ENCODE measurements at regions not wholly inside any gene's neighbourhood (a gene's known extent, or its start where the extent isn't known, plus 50 kb on each side); places are given as distances from the start of the nearest gene placed in this dataset.

GRCh38 chr1:106677721-106678120 is 378.8 kb upstream of the PRMT6 start:
- Histone ChIP-seq H3K9ac (ENCODE audit: low read length in 2 of 2) (no peak overlapping the region), H3K4me3 (ENCODE audit: low read length in 2 of 2) (no peak overlapping the region), H3K27ac (ENCODE audit: low read length) (no peak overlapping the region), H3K9me3 (ENCODE audit: control insufficient read depth in 2 of 2, low read length in 2 of 2) (no peaks in the 10 kb centered on the region), H3K27me3 (ENCODE audit: control insufficient read depth in 1 of 2, insufficient read depth in 2 of 2, low read length in 2 of 2) (no peaks in the 10 kb centered on the region), H3K36me3 (ENCODE audit: control insufficient read depth in 2 of 2, insufficient read depth in 2 of 2, low read length in 2 of 2) (no peaks in the 10 kb centered on the region), H3K4me1 (ENCODE audit: control insufficient read depth, insufficient read depth, low read length) (no peaks in the 10 kb centered on the region)

GRCh38 chr1:106678279-106679050 is 378.0 kb upstream of the PRMT6 start:
- Histone ChIP-seq H3K27me3 (ENCODE audit: control insufficient read depth in 1 of 2, insufficient read depth in 2 of 2, low read length in 2 of 2) (no peaks in the 10 kb centered on the region), H3K9ac (ENCODE audit: low read length in 2 of 2) (no peak overlapping the region), H3K27ac (ENCODE audit: low read length) (no peak overlapping the region), H3K4me1 (ENCODE audit: control insufficient read depth, insufficient read depth, low read length) (no peaks in the 10 kb centered on the region), H3K4me3 (ENCODE audit: low read length in 2 of 2) (no peak overlapping the region), H3K36me3 (ENCODE audit: control insufficient read depth in 2 of 2, insufficient read depth in 2 of 2, low read length in 2 of 2) (no peaks in the 10 kb centered on the region), H3K9me3 (ENCODE audit: control insufficient read depth in 2 of 2, low read length in 2 of 2) (no peaks in the 10 kb centered on the region)

GRCh38 chr1:106680216-106680615 is 376.3 kb upstream of the PRMT6 start:
- Histone ChIP-seq H3K36me3 (ENCODE audit: control insufficient read depth in 2 of 2, insufficient read depth in 2 of 2, low read length in 2 of 2) (no peaks in the 10 kb centered on the region), H3K9ac (ENCODE audit: low read length in 2 of 2) (no peak overlapping the region), H3K4me1 (ENCODE audit: control insufficient read depth, insufficient read depth, low read length) (no peaks in the 10 kb centered on the region), H3K27ac (ENCODE audit: low read length) (no peak overlapping the region), H3K27me3 (ENCODE audit: control insufficient read depth in 1 of 2, insufficient read depth in 2 of 2, low read length in 2 of 2) (no peaks in the 10 kb centered on the region), H3K4me3 (ENCODE audit: low read length in 2 of 2) (no peak overlapping the region), H3K9me3 (ENCODE audit: control insufficient read depth in 2 of 2, low read length in 2 of 2) (no peaks in the 10 kb centered on the region)

- H3K4me1 ChIP-seq (ENCODE audit: control insufficient read depth, insufficient read depth, low read length), result no peaks in the 10 kb centered on the region
- H3K4me3 ChIP-seq (ENCODE audit: low read length in 2 of 2), result no peak overlapping the region
- no peak overlapping the region for H3K9ac ChIP-seq (ENCODE audit: low read length in 2 of 2)
- H3K9me3 ChIP-seq (ENCODE audit: control insufficient read depth in 2 of 2, low read length in 2 of 2), result no peaks in the 10 kb centered on the region
- no peaks in the 10 kb centered on the region for H3K36me3 ChIP-seq (ENCODE audit: control insufficient read depth in 2 of 2, insufficient read depth in 2 of 2, low read length in 2 of 2)
- H3K27ac ChIP-seq (ENCODE audit: low read length), result no peak overlapping the region
- no peaks in the 10 kb centered on the region for H3K27me3 ChIP-seq (ENCODE audit: control insufficient read depth in 1 of 2, insufficient read depth in 2 of 2, low read length in 2 of 2)
These were observed 375.6 kb upstream of the PRMT6 start for GRCh38 chr1:106680776-106681344.

GRCh38 chr1:106681939-106682522 is 374.4 kb upstream of the PRMT6 start:
- Histone ChIP-seq H3K9me3 (ENCODE audit: control insufficient read depth in 2 of 2, low read length in 2 of 2) (no peaks in the 10 kb centered on the region), H3K36me3 (ENCODE audit: control insufficient read depth in 2 of 2, insufficient read depth in 2 of 2, low read length in 2 of 2) (no peaks in the 10 kb centered on the region), H3K27ac (ENCODE audit: low read length) (no peak overlapping the region), H3K9ac (ENCODE audit: low read length in 2 of 2) (no peak overlapping the region), H3K27me3 (ENCODE audit: control insufficient read depth in 1 of 2, insufficient read depth in 2 of 2, low read length in 2 of 2) (no peaks in the 10 kb centered on the region), H3K4me1 (ENCODE audit: control insufficient read depth, insufficient read depth, low read length) (no peaks in the 10 kb centered on the region), H3K4me3 (ENCODE audit: low read length in 2 of 2) (no peak overlapping the region)

GRCh38 chr1:106688446-106688845 is 368.0 kb upstream of the PRMT6 start:
- no peak overlapping the region for H3K9ac ChIP-seq (ENCODE audit: low read length in 2 of 2)

GRCh38 chr1:106698660-106699059 is 357.8 kb upstream of the PRMT6 start:
- Histone ChIP-seq H3K36me3 (ENCODE audit: control insufficient read depth in 2 of 2, insufficient read depth in 2 of 2, low read length in 2 of 2) (no peaks in the 10 kb centered on the region), H3K4me1 (ENCODE audit: control insufficient read depth, insufficient read depth, low read length) (no peaks in the 10 kb centered on the region), H3K4me3 (ENCODE audit: low read length in 2 of 2) (no peak overlapping the region), H3K27ac (ENCODE audit: low read length) (no peak overlapping the region), H3K9me3 (ENCODE audit: control insufficient read depth in 2 of 2, low read length in 2 of 2) (no peaks in the 10 kb centered on the region), H3K9ac (ENCODE audit: low read length in 2 of 2) (no peak overlapping the region), H3K27me3 (ENCODE audit: control insufficient read depth in 1 of 2, insufficient read depth in 2 of 2, low read length in 2 of 2) (no peaks in the 10 kb centered on the region)

More at GRCh38 chr1:106688446-106688845, 368.0 kb upstream of the PRMT6 start:
- Histone ChIP-seq H3K36me3 (ENCODE audit: control insufficient read depth in 2 of 2, insufficient read depth in 2 of 2, low read length in 2 of 2) (no peaks in the 10 kb centered on the region), H3K27me3 (ENCODE audit: control insufficient read depth in 1 of 2, insufficient read depth in 2 of 2, low read length in 2 of 2) (no peaks in the 10 kb centered on the region), H3K4me3 (ENCODE audit: low read length in 2 of 2) (no peak overlapping the region), H3K4me1 (ENCODE audit: control insufficient read depth, insufficient read depth, low read length) (no peaks in the 10 kb centered on the region), H3K9me3 (ENCODE audit: control insufficient read depth in 2 of 2, low read length in 2 of 2) (no peaks in the 10 kb centered on the region), H3K27ac (ENCODE audit: low read length) (no peak overlapping the region)

- Histone ChIP-seq H3K27ac (ENCODE audit: low read length) (no peak overlapping the region), H3K4me3 (ENCODE audit: low read length in 2 of 2) (no peak overlapping the region), H3K27me3 (ENCODE audit: control insufficient read depth in 1 of 2, insufficient read depth in 2 of 2, low read length in 2 of 2) (no peaks in the 10 kb centered on the region), H3K9ac (ENCODE audit: low read length in 2 of 2) (no peak overlapping the region), H3K9me3 (ENCODE audit: control insufficient read depth in 2 of 2, low read length in 2 of 2) (no peaks in the 10 kb centered on the region), H3K4me1 (ENCODE audit: control insufficient read depth, insufficient read depth, low read length) (no peaks in the 10 kb centered on the region), H3K36me3 (ENCODE audit: control insufficient read depth in 2 of 2, insufficient read depth in 2 of 2, low read length in 2 of 2) (no peaks in the 10 kb centered on the region)
These were observed 357.0 kb upstream of the PRMT6 start for GRCh38 chr1:106699433-106699832.

GRCh38 chr1:106700211-106700610 is 356.3 kb upstream of the PRMT6 start:
- Histone ChIP-seq H3K4me1 (ENCODE audit: control insufficient read depth, insufficient read depth, low read length) (no peaks in the 10 kb centered on the region), H3K9me3 (ENCODE audit: control insufficient read depth in 2 of 2, low read length in 2 of 2) (no peaks in the 10 kb centered on the region)

GRCh38 chr1:106705971-106706370 is 350.5 kb upstream of the PRMT6 start:
- H3K4me1 ChIP-seq (ENCODE audit: control insufficient read depth, insufficient read depth, low read length), result no peaks in the 10 kb centered on the region
- H3K27ac ChIP-seq (ENCODE audit: low read length), result no peak overlapping the region
- H3K9me3 ChIP-seq (ENCODE audit: control insufficient read depth in 2 of 2, low read length in 2 of 2), result no peaks in the 10 kb centered on the region
- no peaks in the 10 kb centered on the region for H3K36me3 ChIP-seq (ENCODE audit: control insufficient read depth in 2 of 2, insufficient read depth in 2 of 2, low read length in 2 of 2)
- no peak overlapping the region for H3K4me3 ChIP-seq (ENCODE audit: low read length in 2 of 2)
- no peak overlapping the region for H3K9ac ChIP-seq (ENCODE audit: low read length in 2 of 2)
- H3K27me3 ChIP-seq (ENCODE audit: control insufficient read depth in 1 of 2, insufficient read depth in 2 of 2, low read length in 2 of 2), result no peaks in the 10 kb centered on the region

More at GRCh38 chr1:106700211-106700610, 356.3 kb upstream of the PRMT6 start:
- H3K27me3 ChIP-seq (ENCODE audit: control insufficient read depth in 1 of 2, insufficient read depth in 2 of 2, low read length in 2 of 2), result no peaks in the 10 kb centered on the region
- no peak overlapping the region for H3K4me3 ChIP-seq (ENCODE audit: low read length in 2 of 2)
- no peaks in the 10 kb centered on the region for H3K36me3 ChIP-seq (ENCODE audit: control insufficient read depth in 2 of 2, insufficient read depth in 2 of 2, low read length in 2 of 2)
- no peak overlapping the region for H3K9ac ChIP-seq (ENCODE audit: low read length in 2 of 2)
- no peak overlapping the region for H3K27ac ChIP-seq (ENCODE audit: low read length)

GRCh38 chr1:106717591-106717990 is 338.9 kb upstream of the PRMT6 start:
- Histone ChIP-seq H3K27ac (ENCODE audit: low read length) (no peak overlapping the region), H3K4me1 (ENCODE audit: control insufficient read depth, insufficient read depth, low read length) (no peaks in the 10 kb centered on the region), H3K4me3 (ENCODE audit: low read length in 2 of 2) (no peak overlapping the region), H3K9me3 (ENCODE audit: control insufficient read depth in 2 of 2, low read length in 2 of 2) (peaks cover 0 to 3% of the 10 kb centered on the region in 2 donors), H3K36me3 (ENCODE audit: control insufficient read depth in 2 of 2, insufficient read depth in 2 of 2, low read length in 2 of 2) (no peaks in the 10 kb centered on the region), H3K9ac (ENCODE audit: low read length in 2 of 2) (no peak overlapping the region), H3K27me3 (ENCODE audit: control insufficient read depth in 1 of 2, insufficient read depth in 2 of 2, low read length in 2 of 2) (no peaks in the 10 kb centered on the region)

All from stomach smooth muscle (tissue), 2 donors.